Hematopoietic multipotent progenitor cell treated with erythropoietin and hydrocortisone succinate and interleukin-3 and kit ligand, for 4 days (in vitro differentiated cells): ENCODE measurements at regions not wholly inside any gene's neighbourhood (a gene's known extent, or its start where the extent isn't known, plus 50 kb on each side); places are given as distances from the start of the nearest gene placed in this dataset.

Source experiments
- DNase-seq: peaks from one replicate; pipeline ENCODE4 v3.0.0-alpha.2; 2015

DNA sequence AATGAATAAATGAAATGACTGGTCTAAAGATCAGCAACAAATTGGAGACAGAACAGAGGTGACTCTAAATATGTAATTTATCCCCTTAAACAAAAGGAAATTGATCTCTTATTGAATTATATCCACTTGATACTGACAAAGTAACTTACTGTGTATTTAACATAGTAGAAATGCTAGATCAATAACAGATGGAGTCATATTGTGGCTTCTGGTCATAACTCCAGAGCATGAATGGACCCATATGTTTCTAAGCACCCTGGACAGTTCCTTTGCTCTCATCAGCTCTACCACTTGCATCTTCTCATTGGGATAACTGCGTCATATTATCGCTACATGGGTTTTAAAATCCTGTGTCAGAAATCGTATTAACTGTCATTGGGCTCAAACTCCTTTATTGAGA, 222.3 kb downstream of the ETS1 start:
- DNase-seq = peak; percentile 78

DNA sequence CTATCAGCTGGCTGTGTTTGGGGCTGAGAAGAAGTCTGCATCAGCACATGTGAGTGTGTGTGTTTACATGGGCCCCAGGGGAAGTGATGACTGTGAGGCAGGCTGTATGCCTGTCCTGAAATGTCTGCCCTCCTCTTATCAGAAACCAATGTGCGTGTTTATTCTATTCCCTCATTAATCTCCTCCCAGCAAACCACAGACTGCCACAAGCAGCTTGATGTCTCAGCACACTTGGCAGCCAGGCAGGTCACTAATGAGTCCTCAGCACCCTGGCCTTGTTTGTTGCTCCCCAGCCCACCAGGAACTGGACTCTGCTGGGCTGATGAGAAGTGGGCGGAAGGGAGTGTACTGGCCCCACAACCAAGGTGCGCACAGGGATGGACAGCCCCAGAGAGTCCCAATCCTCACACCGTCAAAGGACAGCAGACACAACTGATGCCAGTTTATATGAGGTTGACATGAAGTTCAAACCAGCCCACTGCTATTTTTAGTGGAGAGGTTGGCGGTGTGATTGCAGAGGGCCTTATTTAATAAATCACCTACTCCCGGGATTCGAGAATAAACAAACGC, 225.8 kb downstream of the ETS1 start:
- peak; percentile 85 for DNase-seq

DNA sequence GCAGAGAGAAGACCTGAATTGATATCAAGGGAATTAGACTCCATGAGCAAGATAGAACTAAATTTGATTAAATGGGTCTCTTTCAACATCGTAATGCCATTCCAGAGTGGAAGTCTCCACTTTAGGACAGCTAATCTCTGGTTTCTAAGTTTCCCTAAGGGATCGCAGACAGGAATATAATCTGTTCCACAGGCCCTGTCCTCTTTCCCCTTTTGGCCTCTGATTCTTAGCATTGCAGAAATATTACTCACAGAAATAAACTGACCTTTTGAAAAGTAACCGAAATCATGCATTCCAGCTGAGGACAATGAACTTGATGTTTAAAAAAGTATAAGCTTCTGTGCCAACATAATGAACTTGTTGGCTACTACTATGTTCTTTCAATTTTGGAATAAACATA, 227.8 kb downstream of the ETS1 start:
- DNase-seq = no peak

- DNase-seq = no peak
These were observed 230.3 kb downstream of the ETS1 start for GRCh38 chr11:128357073-128357472.

GRCh38 chr11:128355558-128355957, 231.8 kb downstream of the ETS1 start:
- DNase-seq = no peak

GRCh38 chr11:128354476-128354875, 232.9 kb downstream of the ETS1 start:
- no peak for DNase-seq

GRCh38 chr11:128351168-128351567, 236.2 kb downstream of the ETS1 start:
- DNase-seq = no peak

DNA sequence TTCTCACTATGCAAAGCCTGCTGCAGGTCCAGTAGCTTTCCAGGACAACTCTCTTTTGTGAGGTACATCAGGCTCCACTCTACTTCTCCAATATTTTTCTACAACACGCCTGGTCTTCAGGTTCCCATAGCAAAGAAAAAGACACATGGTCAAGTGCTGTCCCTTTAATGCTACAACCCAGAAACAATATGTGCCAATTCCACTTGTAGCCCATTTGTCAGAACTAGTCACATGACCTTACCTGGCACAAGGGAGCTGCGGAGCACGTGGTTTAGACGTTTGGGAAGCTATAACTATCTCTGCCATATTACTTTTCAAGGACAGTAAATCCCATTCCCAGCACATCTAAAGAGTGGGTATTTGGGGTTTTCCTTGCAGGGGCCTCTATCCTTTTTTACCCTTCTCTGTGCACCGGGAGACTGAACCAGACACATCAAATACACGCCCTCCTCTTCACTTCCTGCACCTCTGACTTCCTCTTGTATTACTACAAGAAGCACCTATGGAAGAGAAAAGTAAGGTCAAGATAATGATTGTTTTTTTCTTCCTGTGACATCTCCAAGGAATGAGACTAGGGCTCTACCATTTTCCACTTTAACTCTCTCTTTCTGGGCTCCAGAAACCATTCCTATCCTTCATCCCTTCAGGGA, 237.6 kb downstream of the ETS1 start:
- no peak for DNase-seq

- no peak for DNase-seq
These were observed 240.6 kb downstream of the ETS1 start for GRCh38 chr11:128346804-128347203.

DNA sequence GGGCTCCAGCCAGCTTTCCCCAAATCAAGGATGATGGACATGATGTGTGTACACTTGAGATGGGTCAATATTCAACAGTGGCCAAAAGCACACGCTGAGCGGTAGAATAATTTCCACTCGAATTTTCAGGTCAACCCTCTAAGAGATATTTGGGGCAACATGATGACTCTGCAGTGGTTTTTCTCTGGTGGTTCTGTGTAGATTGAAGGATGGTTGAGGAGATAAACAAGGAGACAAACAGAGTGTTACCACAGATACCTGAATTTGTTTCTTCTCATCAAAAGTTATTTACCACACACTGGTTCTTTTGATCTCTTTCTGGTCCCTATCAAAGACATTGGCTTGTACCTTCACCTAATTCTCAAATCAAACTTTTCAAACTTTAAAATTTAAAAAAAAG, 242.0 kb downstream of the ETS1 start:
- DNase-seq = no peak

DNA sequence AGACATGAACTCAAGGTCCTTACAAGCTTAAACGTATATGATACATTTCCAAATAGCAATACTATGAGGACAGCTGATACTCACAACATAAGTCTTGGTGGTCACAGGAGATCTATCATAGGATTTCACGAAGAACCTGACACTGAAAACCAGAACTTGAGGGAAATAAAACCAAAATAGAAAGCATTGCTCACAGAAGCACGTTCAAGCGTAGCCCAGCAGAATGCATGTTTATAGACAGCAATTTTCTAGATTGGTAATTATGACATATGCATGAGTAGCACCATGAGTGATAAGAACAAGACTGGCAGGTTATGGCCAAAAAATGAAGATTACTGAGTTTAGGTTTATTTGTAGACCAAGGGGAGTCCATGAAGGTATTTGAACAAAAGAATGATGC, 243.5 kb downstream of the ETS1 start:
- DNase-seq = no peak

DNA sequence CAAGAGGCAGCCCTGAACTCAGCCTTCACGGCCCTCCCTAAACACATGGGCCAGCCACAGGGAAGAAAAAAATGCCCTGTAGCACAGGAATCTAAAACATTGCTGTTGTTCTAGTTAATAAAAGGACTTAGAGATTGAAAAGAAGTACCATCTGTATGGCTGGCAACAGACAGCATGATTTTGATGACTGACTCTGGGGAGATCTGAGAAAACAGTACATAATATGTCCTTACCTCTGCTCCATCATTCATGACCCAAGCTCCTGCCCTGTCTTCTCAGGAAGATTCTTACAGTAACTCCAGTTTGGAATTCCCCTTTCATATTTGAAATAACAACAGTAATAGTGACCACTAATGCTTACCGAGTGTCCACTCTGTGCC, 244.2 kb downstream of the ETS1 start:
- DNase-seq = no peak

DNA sequence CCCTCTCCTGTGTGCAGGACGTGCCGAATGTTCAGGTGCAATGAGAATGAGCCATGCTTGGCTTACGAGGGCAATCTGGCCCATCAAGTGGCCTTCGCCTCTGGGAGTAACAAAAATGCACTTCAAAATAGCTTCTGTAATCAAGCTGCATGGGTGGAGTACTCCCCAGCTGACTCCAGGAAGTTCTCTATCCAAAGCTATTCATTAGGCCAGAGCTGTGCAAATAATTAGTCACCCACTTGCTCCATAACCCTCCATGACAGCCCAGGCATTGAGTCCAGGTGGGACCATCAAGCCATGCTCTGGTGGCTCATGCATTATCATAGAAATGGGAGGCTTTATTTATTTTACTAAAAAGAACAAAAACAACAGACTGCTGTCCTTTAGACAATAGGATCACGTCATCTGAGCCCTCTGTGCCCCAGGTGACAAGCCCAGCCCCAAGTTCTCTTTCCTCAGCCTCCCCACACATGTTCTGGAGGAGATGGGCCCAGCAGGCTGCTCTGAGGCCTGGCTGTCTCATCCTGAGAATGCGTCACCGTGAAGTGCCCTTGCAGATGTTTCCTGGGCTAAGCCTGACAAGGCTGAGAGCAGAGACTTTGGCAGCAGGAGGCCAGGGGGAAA, 244.7 kb downstream of the ETS1 start:
- peak; percentile 74 for DNase-seq

DNA sequence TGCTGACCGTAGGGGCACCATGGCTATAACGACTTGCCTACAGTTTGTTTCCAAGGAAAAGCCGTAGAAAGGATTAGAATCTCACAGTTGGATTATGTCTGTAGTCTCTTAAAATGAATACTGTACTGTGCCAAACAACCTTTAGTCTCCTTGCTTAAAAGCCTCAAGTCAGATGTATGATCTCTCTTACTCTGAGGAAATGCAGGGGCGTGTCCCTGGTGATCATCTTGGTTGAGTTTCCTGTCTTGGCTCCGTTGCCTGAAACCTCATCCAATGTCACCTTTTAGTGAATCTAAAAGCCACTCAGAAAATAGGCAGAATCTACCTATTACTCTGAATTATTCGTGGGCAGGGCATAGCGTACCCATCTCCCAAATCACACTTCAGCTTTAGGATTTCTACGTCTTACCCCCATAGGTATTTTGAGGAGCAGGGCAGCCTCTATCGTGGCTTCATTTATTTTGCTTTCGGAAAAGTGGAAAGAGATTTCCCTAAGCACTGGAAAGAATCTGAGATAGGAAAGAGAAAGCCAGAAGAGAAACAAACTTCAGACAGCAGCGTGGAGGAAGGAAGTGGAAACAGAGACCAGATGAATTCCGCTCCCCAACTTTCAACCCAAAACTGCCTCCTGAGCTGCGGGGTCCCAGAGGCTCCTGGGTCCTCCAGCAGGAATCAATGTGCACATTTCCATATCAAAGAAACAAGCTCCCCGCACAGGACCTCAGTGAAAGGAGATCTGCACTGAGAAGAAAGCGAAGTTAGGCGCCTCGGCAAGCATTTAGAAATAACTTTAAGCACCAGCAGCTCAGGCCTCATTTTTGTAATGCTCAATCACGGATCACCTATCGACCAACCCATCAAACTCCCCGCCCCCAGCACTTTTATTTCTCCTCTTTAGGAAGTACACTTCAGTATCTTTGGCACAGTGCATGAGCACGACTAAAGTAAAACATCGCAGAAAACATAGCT, 245.8 kb downstream of the ETS1 start:
- peak; percentile 66 for DNase-seq

DNA sequence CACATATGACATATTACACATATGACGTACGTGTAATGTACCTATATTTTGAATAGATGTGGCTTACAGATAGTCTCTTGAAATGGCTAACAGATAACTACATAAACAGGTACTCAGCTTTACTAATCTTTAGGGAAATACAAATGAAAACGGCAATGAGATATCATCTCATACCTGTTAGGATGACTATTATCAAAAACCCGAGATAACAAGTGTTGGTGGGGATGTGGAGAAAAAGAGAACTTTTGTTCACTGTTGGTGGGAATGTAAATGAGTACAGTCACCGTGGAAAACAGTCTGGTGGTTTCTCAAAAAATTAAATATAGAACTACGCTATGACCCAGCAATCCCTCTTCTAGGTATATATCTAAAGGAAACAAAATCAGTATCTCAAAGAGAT, 247.6 kb downstream of the ETS1 start:
- DNase-seq = no peak

- no peak for DNase-seq
These were observed 248.5 kb downstream of the ETS1 start for GRCh38 chr11:128338811-128339210.

DNA sequence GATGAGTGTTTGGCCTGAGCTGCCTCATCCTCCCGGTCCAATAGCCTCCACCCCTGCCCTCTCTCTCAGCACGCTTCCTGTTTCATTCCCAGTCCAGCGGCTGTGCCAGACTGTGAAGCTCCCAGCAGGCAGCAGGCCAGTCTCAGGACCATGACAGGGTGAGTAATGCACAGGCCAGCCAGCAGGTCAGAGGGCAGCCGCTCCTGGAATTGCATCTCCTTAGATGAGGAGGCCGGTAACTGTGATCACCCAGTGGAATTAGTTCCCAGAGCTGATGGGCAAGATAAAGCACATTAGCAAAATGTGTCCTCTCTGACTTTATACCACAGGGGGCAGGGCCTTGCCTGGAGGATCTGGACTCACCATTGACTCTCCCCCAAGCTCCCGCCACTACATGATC, 251.2 kb downstream of the ETS1 start:
- DNase-seq = peak; percentile 13

DNA sequence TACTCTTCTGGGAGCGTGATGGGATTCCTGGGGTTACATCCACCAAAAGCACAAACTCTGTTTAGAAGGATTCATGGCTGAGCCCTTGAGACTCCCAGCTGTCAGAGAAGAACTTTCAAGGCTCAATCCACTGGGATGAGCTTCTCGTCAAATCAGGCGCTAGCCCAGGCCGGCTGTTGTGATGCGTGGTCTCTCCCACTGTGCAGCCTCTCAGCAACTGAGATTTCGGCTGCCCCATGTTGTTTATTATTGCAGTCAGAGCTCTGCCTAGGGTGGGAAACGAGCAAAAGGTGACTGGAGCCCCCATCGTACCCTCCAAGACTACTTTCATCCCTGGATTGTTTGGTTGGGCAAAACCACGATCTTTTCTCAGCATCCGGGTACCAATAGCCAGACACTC, 251.6 kb downstream of the ETS1 start:
- no peak for DNase-seq

DNA sequence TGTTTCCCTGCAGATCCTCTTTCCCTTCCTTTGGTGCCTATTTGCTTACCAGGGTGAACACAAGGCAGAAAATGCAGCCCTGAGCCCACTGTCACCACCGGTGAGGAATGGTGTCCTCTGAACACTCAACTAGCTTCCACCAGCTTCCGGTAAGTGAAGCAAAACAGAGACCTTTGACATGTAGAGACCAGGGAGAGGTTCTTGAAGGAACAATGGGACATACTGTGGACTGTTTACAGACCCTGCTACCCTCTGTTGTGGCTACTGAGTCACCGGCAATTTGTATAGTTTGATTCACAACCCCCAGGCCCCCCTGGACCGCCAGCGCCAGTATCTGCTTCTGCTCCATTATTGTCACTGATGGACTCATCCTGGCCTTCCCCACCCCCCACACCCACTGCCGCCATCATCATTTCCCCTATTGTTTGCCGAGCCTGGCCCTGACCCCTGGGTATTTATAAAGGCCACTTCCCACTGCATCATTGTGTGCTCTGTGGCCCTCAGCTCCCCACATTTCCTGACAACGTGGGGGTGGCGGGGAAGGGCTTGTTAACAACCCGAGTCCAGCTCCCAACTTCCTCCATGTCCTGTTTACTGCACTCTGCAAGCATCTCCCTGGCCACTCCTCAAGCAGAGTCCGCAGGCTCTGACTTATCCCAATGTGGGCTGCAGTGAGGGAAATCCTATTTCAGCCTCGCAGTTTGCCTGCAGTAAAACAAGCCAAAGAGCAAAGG, 252.9 kb downstream of the ETS1 start:
- DNase-seq = no peak

- DNase-seq = no peak
These were observed 256.0 kb downstream of the ETS1 start for GRCh38 chr11:128331317-128331716.

GRCh38 chr11:128330203-128330602, 257.2 kb downstream of the ETS1 start:
- DNase-seq = no peak

- DNase-seq = peak; percentile 18
These were observed 258.3 kb downstream of the ETS1 start for GRCh38 chr11:128328955-128329551.
